Activated B cell treated with CpG ODN at 0.5 μM for 24 hours (primary cell): ENCODE measurements at regions not wholly inside any gene's neighbourhood (a gene's known extent, or its start where the extent isn't known, plus 50 kb on each side); places are given as distances from the start of the nearest gene placed in this dataset.

ENCODE experiments used
- ATAC-seq: fragments of 200-7000 bp; cut with Tn5 transposase; one replicate; pipeline ENCODE4 v1.10.0; 2021; ENCODE audit warnings: low read depth, mild to moderate bottlenecking, moderate library complexity
- CTCF ChIA-PET: fragments of 350-600 bp; sonication (Branson Sonifier 250); formaldehyde crosslinking; loops from one replicate; lab custom pipeline; 2021; ENCODE audit warnings: antibody characterized with exemption; lab: Charles Lee
- POLR2A ChIA-PET: fragments of 350-600 bp; sonication (Branson Sonifier 250); formaldehyde crosslinking; loops from one replicate; lab custom pipeline; 2021; ENCODE audit warnings: antibody characterized with exemption; lab: Charles Lee
- DNase-seq: peaks from one replicate; pipeline ENCODE4 v3.0.0; 2022
- H3K27ac Mint-ChIP-seq: one replicate; pipeline ENCODE4 v1.8.0; 2020; ENCODE audit warnings: mixed read lengths
- H3K27me3 Mint-ChIP-seq: one replicate; pipeline ENCODE4 v1.8.0; 2021; ENCODE audit warnings: mixed read lengths
- H3K36me3 Mint-ChIP-seq: one replicate; pipeline ENCODE4 v1.8.0; 2021; ENCODE audit warnings: low read depth, mixed read lengths
- H3K4me1 Mint-ChIP-seq: one replicate; pipeline ENCODE4 v1.8.0; 2021; ENCODE audit warnings: mixed read lengths
- H3K4me3 Mint-ChIP-seq: one replicate; pipeline ENCODE4 v1.8.0; 2020; ENCODE audit warnings: mild to moderate bottlenecking, mixed read lengths
- H3K9me3 Mint-ChIP-seq: one replicate; pipeline ENCODE4 v1.8.0; 2020; ENCODE audit warnings: mixed read lengths
- CTCF ChIP-seq: fragments of 200-600 bp; IDR thresholded peaks from one replicate; pipeline ENCODE4 v1.8.0; 2022; ENCODE audit warnings: antibody characterized with exemption, mild to moderate bottlenecking
- intact Hi-C: fragments of 100-400 bp; cut with micrococcal nuclease; formaldehyde crosslinking; loops from one replicate; pipeline ENCODE4 v1.15.1; 2024

- intact Hi-C loops = no loop called here
- Mint-ChIP-seq H3K36me3 (no peaks in the 10 kb centered on the region), H3K4me3 (no peak overlapping the region), H3K27ac (no peak overlapping the region), H3K4me1 (no peaks in the 10 kb centered on the region), H3K9me3 (peaks cover 17% of the 10 kb centered on the region), H3K27me3 (no peaks in the 10 kb centered on the region)
- DNase-seq (no peak), ATAC-seq (no peak)
- POLR2A ChIA-PET = no interaction called here
- no peak for TF ChIP-seq CTCF
- CTCF ChIA-PET = no interaction called here
These were observed 1268.6 kb downstream of the TYW1 start for GRCh38 chr7:68265258-68265657.

- no peak overlapping the region for H3K4me3 Mint-ChIP-seq
- ChIA-PET POLR2A (no interaction called here), CTCF (no interaction called here)
- intact Hi-C loops = no loop called here
- no peaks in the 10 kb centered on the region for H3K4me1 Mint-ChIP-seq
- H3K9me3 Mint-ChIP-seq = peaks cover 17% of the 10 kb centered on the region
- no peaks in the 10 kb centered on the region for H3K36me3 Mint-ChIP-seq
- H3K27me3 Mint-ChIP-seq = no peaks in the 10 kb centered on the region
- DNase-seq (no peak), ATAC-seq (no peak)
- TF ChIP-seq CTCF = no peak
- H3K27ac Mint-ChIP-seq = no peak overlapping the region
These were observed 1269.5 kb downstream of the TYW1 start for GRCh38 chr7:68266004-68266579.

GRCh38 chr7:68267486-68267885 lies 1270.9 kb downstream of the TYW1 start:
- Mint-ChIP-seq H3K4me3 (no peak overlapping the region), H3K9me3 (peaks cover 19% of the 10 kb centered on the region), H3K27ac (no peak overlapping the region), H3K36me3 (no peaks in the 10 kb centered on the region), H3K27me3 (no peaks in the 10 kb centered on the region), H3K4me1 (no peaks in the 10 kb centered on the region)
- POLR2A ChIA-PET = no interaction called here
- intact Hi-C loops = no loop called here
- CTCF ChIA-PET = no interaction called here
- no peak for ATAC-seq
- DNase-seq = no peak
- no peak for TF ChIP-seq CTCF

- POLR2A ChIA-PET = no interaction called here
These were observed 1272.8 kb downstream of the TYW1 start for GRCh38 chr7:68269405-68269804.

GRCh38 chr7:68272507-68272906 lies 1275.9 kb downstream of the TYW1 start:
- no peaks in the 10 kb centered on the region for H3K36me3 Mint-ChIP-seq
- ATAC-seq = no peak
- no peaks in the 10 kb centered on the region for H3K27me3 Mint-ChIP-seq
- peaks cover 2% of the 10 kb centered on the region for H3K9me3 Mint-ChIP-seq
- intact Hi-C loops = no loop called here
- TF ChIP-seq CTCF = no peak
- CTCF ChIA-PET = no interaction called here
- no peak for DNase-seq
- no peak overlapping the region for H3K27ac Mint-ChIP-seq
- POLR2A ChIA-PET = no interaction called here
- no peaks in the 10 kb centered on the region for H3K4me1 Mint-ChIP-seq
- no peak overlapping the region for H3K4me3 Mint-ChIP-seq

More at GRCh38 chr7:68269405-68269804, 1272.8 kb downstream of the TYW1 start:
- Mint-ChIP-seq H3K4me1 (no peaks in the 10 kb centered on the region), H3K4me3 (no peak overlapping the region), H3K27ac (no peak overlapping the region), H3K9me3 (peaks cover 13% of the 10 kb centered on the region), H3K36me3 (no peaks in the 10 kb centered on the region), H3K27me3 (no peaks in the 10 kb centered on the region)
- CTCF ChIA-PET = no interaction called here
- ATAC-seq (no peak), DNase-seq (no peak)
- intact Hi-C loops = no loop called here
- TF ChIP-seq CTCF = no peak
